Activated CD4-positive, alpha-beta T cell treated with anti-CD3 and anti-CD28 coated beads, Interleukin-2, amount 10 ng/mL, durations not matched to agents 7 days and 5 days (primary cell): ENCODE measurements at regions not wholly inside any gene's neighbourhood (a gene's known extent, or its start where the extent isn't known, plus 50 kb on each side); places are given as distances from the start of the nearest gene placed in this dataset.
"Not testable (repeated sequence)": the region's sequence is repeated elsewhere in the genome, so short reads cannot be mapped to it uniquely, and the experiment has no call there.

Experiments used
- CTCF ChIA-PET: fragments of 350-600 bp; sonication (Branson Sonifier 250); formaldehyde crosslinking; loops from one replicate; lab custom pipeline; 2021; ENCODE audit warnings: antibody characterized with exemption; lab: Charles Lee
- POLR2A ChIA-PET: fragments of 350-600 bp; sonication (Branson Sonifier 250); formaldehyde crosslinking; loops from one replicate; lab custom pipeline; 2021; ENCODE audit warnings: antibody characterized with exemption; lab: Charles Lee
- DNase-seq: peaks from one replicate; pipeline ENCODE4 v3.0.0-alpha.2; 2020
- H3K27ac Mint-ChIP-seq: one replicate; pipeline ENCODE4 v1.8.0; 2021; ENCODE audit warnings: mild to moderate bottlenecking, moderate library complexity, mixed read lengths
- H3K27me3 Mint-ChIP-seq: one replicate; pipeline ENCODE4 v1.8.0; 2021; ENCODE audit warnings: mixed read lengths
- H3K36me3 Mint-ChIP-seq: one replicate; pipeline ENCODE4 v1.8.0; 2021; ENCODE audit warnings: low read depth, mixed read lengths
- H3K4me1 Mint-ChIP-seq: one replicate; pipeline ENCODE4 v1.8.0; 2021; ENCODE audit warnings: mixed read lengths
- H3K4me3 Mint-ChIP-seq: one replicate; pipeline ENCODE4 v1.8.0; 2021; ENCODE audit warnings: mild to moderate bottlenecking, moderate library complexity, mixed read lengths
- H3K9me3 Mint-ChIP-seq: one replicate; pipeline ENCODE4 v1.8.0; 2021; ENCODE audit warnings: mixed read lengths

DNA sequence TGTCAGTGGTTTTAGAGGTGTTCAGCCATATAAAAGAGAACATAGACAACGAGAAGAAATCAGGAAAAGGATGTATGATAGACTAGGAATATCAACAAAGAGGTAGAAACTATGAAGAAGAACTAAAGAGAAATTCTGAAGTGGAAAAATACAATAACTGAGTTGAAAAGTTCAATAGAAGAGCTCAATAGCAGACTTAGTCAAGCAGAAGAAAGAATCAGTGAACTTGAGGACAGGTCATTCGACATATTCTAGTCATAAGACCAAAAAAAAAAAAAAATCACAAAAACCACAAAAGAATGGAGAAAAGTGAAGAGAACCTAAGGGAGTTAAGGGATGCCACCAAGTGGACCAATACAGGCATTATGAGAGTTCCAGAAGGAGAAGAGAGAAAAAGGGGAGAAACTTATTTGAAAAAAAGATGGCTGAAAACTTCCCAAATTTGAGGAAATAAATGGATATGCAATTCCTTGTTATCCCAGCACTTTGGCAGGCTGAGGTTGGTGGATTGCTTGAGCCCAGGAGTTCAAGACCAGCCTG, 321.2 kb downstream of the ABCC12 start:
- POLR2A ChIA-PET: no interaction called here
- Mint-ChIP-seq H3K4me3 (no peak overlapping the region), H3K9me3 (peaks cover 12% of the 10 kb centered on the region), H3K27ac (no peak overlapping the region), H3K4me1 (no peaks in the 10 kb centered on the region), H3K36me3 (no peaks in the 10 kb centered on the region), H3K27me3 (no peaks in the 10 kb centered on the region)
- no peak for DNase-seq
- CTCF ChIA-PET: no interaction called here

- no peaks in the 10 kb centered on the region for H3K4me1 Mint-ChIP-seq
- H3K4me3 Mint-ChIP-seq: no peak overlapping the region
- POLR2A ChIA-PET: no interaction called here
- no peaks in the 10 kb centered on the region for H3K27me3 Mint-ChIP-seq
- H3K36me3 Mint-ChIP-seq: no peaks in the 10 kb centered on the region
- no peak overlapping the region for H3K27ac Mint-ChIP-seq
- DNase-seq: no peak
- CTCF ChIA-PET: no interaction called here
- peaks cover 9% of the 10 kb centered on the region for H3K9me3 Mint-ChIP-seq
Observed at GRCh38 chr16:47833771-47834170, 322.0 kb downstream of the ABCC12 start.

DNA sequence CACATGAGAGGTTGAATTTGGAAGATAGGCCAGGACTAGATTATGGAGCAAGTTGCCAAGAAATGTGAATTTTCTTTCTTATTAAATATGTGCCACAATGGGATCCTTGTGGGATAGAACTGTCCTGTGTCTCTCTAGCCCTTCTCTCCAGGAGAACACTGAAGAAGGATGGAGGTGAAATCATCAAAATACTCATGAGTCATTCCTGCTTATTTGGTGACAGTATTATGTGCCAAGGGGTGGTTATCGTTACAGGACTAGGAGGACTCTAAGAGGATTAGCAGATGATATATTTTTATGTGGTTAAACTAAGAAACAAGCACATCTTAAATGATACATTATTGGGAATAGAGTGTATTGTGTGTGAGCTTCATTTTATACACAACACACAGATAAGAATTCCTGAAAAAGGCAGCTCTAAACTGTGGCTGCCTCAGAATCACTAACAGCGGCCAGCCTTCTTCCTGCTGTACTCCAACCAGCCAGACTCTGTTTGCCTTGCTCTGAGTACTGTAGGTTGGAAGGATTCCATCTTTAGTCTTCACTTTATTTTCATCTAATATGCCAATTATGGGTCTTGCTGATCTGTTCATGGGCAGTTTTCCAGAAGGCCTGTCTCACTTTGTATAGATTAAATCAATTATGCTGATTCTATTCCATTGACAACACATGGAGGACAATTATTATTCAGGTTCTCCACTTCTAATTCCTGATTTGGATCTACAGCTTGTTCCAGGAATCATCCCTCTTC, 325.8 kb downstream of the ABCC12 start:
- Mint-ChIP-seq H3K4me1 (no peaks in the 10 kb centered on the region), H3K27me3 (no peaks in the 10 kb centered on the region), H3K9me3 (peaks cover 24% of the 10 kb centered on the region), H3K27ac (no peak overlapping the region), H3K4me3 (no peak overlapping the region), H3K36me3 (no peaks in the 10 kb centered on the region)
- ChIA-PET POLR2A (no interaction called here), CTCF (interaction anchor here (0.6 kb wide), 1 partner anchor 235 kb away, joined by 3 read pairs; no protein-coding TSS in a partner anchor)
- DNase-seq: no peak

DNA sequence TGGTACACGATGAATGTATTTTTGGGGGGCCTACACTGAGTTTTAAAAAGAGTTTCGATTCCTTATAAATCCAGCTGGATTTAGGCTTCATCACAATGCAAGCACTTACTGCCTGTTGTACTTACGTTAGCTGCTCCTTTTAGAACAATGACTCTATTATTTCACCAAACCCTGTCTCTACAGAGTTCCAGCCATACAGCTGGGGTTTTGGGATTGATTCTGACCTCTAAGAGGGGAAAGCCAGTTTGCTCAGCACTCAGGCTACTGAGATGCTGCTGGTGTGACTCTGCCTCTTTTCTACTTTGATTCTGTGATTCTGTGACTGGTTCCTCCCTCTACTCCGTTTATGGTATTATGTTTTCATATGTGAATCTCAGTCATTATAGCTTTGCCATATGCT, 329.7 kb downstream of the ABCC12 start:
- peaks cover 16% of the 10 kb centered on the region for H3K9me3 Mint-ChIP-seq
- no peak for DNase-seq
- no peaks in the 10 kb centered on the region for H3K36me3 Mint-ChIP-seq
- no peaks in the 10 kb centered on the region for H3K27me3 Mint-ChIP-seq
- H3K27ac Mint-ChIP-seq: no peak overlapping the region
- H3K4me1 Mint-ChIP-seq: no peaks in the 10 kb centered on the region
- no peak overlapping the region for H3K4me3 Mint-ChIP-seq
- ChIA-PET CTCF (no interaction called here), POLR2A (no interaction called here)

GRCh38 chr16:47817048-47817447, 338.7 kb downstream of the ABCC12 start:
- H3K27ac Mint-ChIP-seq: no peak overlapping the region

GRCh38 chr16:47816511-47816910, 339.3 kb downstream of the ABCC12 start:
- ChIA-PET CTCF (no interaction called here), POLR2A (no interaction called here)
- H3K4me3 Mint-ChIP-seq: no peak overlapping the region
- no peaks in the 10 kb centered on the region for H3K4me1 Mint-ChIP-seq
- H3K36me3 Mint-ChIP-seq: no peaks in the 10 kb centered on the region
- no peak for DNase-seq
- no peaks in the 10 kb centered on the region for H3K27me3 Mint-ChIP-seq
- H3K27ac Mint-ChIP-seq: no peak overlapping the region
- peaks cover 8% of the 10 kb centered on the region for H3K9me3 Mint-ChIP-seq

More at GRCh38 chr16:47817048-47817447, 338.7 kb downstream of the ABCC12 start:
- no peak for DNase-seq
- CTCF ChIA-PET: interaction anchor here (0.5 kb wide), 1 partner anchor 227 kb away, joined by 3 read pairs; no protein-coding TSS in a partner anchor
- POLR2A ChIA-PET: no interaction called here
- no peak overlapping the region for H3K4me3 Mint-ChIP-seq
- no peaks in the 10 kb centered on the region for H3K36me3 Mint-ChIP-seq
- H3K4me1 Mint-ChIP-seq: no peaks in the 10 kb centered on the region
- H3K27me3 Mint-ChIP-seq: no peaks in the 10 kb centered on the region
- H3K9me3 Mint-ChIP-seq: peaks cover 8% of the 10 kb centered on the region

- Mint-ChIP-seq H3K36me3 (no peaks in the 10 kb centered on the region), H3K4me1 (no peaks in the 10 kb centered on the region), H3K27ac (no peak overlapping the region), H3K4me3 (no peak overlapping the region), H3K27me3 (no peaks in the 10 kb centered on the region), H3K9me3 (peaks cover 8% of the 10 kb centered on the region)
- ChIA-PET CTCF (no interaction called here), POLR2A (no interaction called here)
- DNase-seq: no peak
Observed at GRCh38 chr16:47815655-47816054, 340.1 kb downstream of the ABCC12 start.

DNA sequence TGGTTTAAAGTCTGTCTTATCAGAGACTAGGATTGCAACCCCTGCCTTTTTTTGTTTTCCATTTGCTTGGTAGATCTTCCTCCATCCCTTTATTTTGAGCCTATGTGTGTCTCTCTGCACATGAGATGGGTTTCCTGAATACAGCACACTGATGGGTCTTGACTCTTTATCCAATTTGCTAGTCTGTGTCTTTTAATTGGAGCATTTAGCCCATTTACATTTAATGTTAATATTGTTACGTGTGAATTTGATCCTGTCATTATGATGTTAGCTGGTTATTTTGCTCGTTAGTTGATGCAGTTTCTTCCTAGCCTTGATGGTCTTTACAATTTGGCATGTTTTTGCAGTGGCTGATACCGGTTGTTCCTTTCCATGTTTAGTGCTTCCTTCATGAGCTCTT, 344.0 kb downstream of the ABCC12 start:
- H3K36me3 Mint-ChIP-seq, CTCF ChIA-PET, H3K27ac Mint-ChIP-seq, H3K27me3 Mint-ChIP-seq, POLR2A ChIA-PET, H3K9me3 Mint-ChIP-seq, H3K4me1 Mint-ChIP-seq, H3K4me3 Mint-ChIP-seq, DNase-seq: not testable (repeated sequence)

GRCh38 chr16:47806309-47806847, 345.2 kb downstream of the PHKB start:
- ChIA-PET POLR2A (no interaction called here), CTCF (no interaction called here)
- Mint-ChIP-seq H3K36me3 (no peaks in the 10 kb centered on the region), H3K27ac (no peak overlapping the region), H3K4me1 (no peaks in the 10 kb centered on the region), H3K27me3 (no peaks in the 10 kb centered on the region), H3K4me3 (no peak overlapping the region), H3K9me3 (no peaks in the 10 kb centered on the region)
- DNase-seq: no peak

GRCh38 chr16:47787696-47788095, 326.6 kb downstream of the PHKB start:
- H3K27me3 Mint-ChIP-seq: peaks cover 5% of the 10 kb centered on the region
- no peaks in the 10 kb centered on the region for H3K4me1 Mint-ChIP-seq
- peaks cover 16% of the 10 kb centered on the region for H3K9me3 Mint-ChIP-seq
- CTCF ChIA-PET: no interaction called here
- DNase-seq: no peak
- no peak overlapping the region for H3K27ac Mint-ChIP-seq
- POLR2A ChIA-PET: no interaction called here
- H3K4me3 Mint-ChIP-seq: no peak overlapping the region
- H3K36me3 Mint-ChIP-seq: no peaks in the 10 kb centered on the region

GRCh38 chr16:47781673-47782072, 320.5 kb downstream of the PHKB start:
- no peak for DNase-seq
- H3K9me3 Mint-ChIP-seq: no peaks in the 10 kb centered on the region
- H3K27me3 Mint-ChIP-seq: peaks cover 5% of the 10 kb centered on the region
- H3K4me3 Mint-ChIP-seq: no peak overlapping the region
- H3K36me3 Mint-ChIP-seq: no peaks in the 10 kb centered on the region
- POLR2A ChIA-PET: no interaction called here
- no peak overlapping the region for H3K27ac Mint-ChIP-seq
- H3K4me1 Mint-ChIP-seq: peaks cover 10% of the 10 kb centered on the region
- CTCF ChIA-PET: interaction anchor here (0.6 to 1.1 kb wide), 2 partner anchors 9 to 269 kb away, joined by 3 to 5 read pairs; no protein-coding TSS in a partner anchor

DNA sequence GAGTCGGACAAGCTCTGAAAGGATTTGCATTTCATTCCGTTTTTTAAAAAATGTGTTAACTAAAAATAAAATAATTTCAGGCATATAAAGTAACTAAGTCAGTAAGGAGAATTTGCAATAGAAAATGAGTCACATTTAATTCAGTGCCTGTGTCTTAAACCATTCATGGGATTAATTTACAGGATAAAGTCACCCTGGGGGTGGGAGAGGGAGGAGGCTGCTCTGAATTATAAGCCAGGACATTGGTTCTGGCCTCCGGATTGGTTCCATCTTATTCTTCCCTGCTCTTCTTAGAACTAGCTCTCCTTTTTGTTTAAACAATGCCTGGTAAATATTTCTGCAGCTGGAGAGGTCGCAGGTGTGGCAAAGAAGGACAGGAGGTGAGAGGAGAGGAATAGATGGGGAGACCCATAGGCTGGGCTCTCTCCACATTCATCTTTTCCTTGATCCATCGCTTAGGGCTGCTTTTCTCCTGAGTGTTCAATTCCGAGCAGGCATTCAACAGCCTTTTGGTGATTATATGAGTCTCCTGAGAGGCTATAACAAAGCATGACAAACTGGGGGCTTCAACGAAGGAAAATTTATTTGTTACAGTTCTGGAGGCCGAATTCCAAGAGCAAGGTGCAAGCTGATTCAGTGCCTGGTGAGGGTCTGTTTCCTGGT, 319.2 kb downstream of the PHKB start:
- Mint-ChIP-seq H3K36me3 (no peaks in the 10 kb centered on the region), H3K27ac (no peak overlapping the region), H3K4me3 (no peak overlapping the region), H3K9me3 (peaks cover 2% of the 10 kb centered on the region), H3K4me1 (peaks cover 10% of the 10 kb centered on the region), H3K27me3 (peaks cover 5% of the 10 kb centered on the region)
- no peak for DNase-seq
- CTCF ChIA-PET: no interaction called here
- POLR2A ChIA-PET: no interaction called here
